ENCODE measurements at regions not wholly inside any gene's neighbourhood (a gene's known extent, or its start where the extent isn't known, plus 50 kb on each side); places are given as distances from the start of the nearest gene placed in this dataset.

DNA sequence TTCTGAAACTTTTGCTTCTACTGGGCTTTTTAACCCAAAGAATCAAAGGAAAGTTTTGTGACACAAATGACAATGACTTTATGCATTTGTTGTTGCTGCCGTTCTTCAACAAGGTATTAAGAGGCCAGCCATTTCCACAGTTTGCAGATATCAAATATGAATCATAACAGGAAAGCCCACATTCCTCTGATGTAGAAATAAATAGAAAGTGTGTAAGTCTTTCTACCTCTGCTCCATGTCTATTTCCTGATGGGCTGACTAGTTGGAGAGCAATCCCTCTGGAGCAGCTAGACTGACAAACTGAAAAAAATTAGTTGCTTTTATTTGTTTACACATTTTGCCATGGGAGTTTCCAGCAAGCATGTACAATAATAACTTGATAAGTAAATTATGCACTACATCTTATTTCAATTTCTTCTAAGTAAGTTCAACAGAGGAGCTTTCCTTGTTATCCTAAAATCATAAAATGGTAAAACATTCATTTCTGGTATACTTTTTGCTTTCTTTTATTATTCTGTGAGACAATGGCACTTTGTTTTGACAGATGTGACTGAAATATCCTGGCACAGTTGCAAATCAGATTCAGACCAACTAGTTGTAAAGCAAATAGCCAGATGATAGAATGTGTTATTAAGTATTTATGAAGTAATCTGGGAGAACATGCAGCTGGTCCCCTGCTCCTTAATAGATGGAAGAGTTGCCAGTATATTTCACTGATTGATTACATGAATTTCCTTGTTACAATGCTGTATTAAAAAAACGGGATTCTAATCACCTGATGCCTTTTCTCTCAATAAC, 266.7 kb downstream of the METTL4 start:
- H3K4me1 ChIP-seq (ENCODE audit: insufficient read depth, low read length), result peaks cover 24% of the 10 kb centered on the region
- no peak overlapping the region for H3K27ac Mint-ChIP-seq (ENCODE audit: unreplicated experiment)
- FAIRE-seq (peak; percentile 92), DNase-seq (ENCODE audit: low read depth) (peak; percentile 20)
- H2AFZ ChIP-seq (ENCODE audit: low read depth, low read length), result no peak overlapping the region
- H3K4me2 ChIP-seq (ENCODE audit: low read length), result peak overlapping the region; percentile 24
- H3K27me3 ChIP-seq (ENCODE audit: insufficient read depth, low read length), result no peaks in the 10 kb centered on the region
- H3K4me3 Mint-ChIP-seq (ENCODE audit: unreplicated experiment), result no peak overlapping the region
- no peaks in the 10 kb centered on the region for H3K79me2 ChIP-seq (ENCODE audit: insufficient read depth, low read length)
- peaks cover 15% of the 10 kb centered on the region for H3K4me1 Mint-ChIP-seq (ENCODE audit: low read depth, unreplicated experiment)
- no peak overlapping the region for H3K9ac ChIP-seq (ENCODE audit: low read length)
- H4K20me1 ChIP-seq (ENCODE audit: insufficient read depth, low read length), result no peaks in the 10 kb centered on the region
- no peak overlapping the region for H3K4me3 ChIP-seq (ENCODE audit: insufficient read depth, low read depth, low read length)
- no peaks in the 10 kb centered on the region for H3K36me3 Mint-ChIP-seq (ENCODE audit: low read depth, unreplicated experiment)
- H3K36me3 ChIP-seq (ENCODE audit: insufficient read depth, low read length), result no peaks in the 10 kb centered on the region
- no peaks in the 10 kb centered on the region for H3K27me3 Mint-ChIP-seq (ENCODE audit: low read depth, unreplicated experiment)
- peaks cover 6% of the 10 kb centered on the region for H3K9me3 Mint-ChIP-seq (ENCODE audit: unreplicated experiment)
- TF ChIP-seq EZH2 (IDR thresholded peaks at IDR 0.05; ENCODE audit: insufficient read depth, low read length), result no peak
- TF ChIP-seq, protein P1, sequence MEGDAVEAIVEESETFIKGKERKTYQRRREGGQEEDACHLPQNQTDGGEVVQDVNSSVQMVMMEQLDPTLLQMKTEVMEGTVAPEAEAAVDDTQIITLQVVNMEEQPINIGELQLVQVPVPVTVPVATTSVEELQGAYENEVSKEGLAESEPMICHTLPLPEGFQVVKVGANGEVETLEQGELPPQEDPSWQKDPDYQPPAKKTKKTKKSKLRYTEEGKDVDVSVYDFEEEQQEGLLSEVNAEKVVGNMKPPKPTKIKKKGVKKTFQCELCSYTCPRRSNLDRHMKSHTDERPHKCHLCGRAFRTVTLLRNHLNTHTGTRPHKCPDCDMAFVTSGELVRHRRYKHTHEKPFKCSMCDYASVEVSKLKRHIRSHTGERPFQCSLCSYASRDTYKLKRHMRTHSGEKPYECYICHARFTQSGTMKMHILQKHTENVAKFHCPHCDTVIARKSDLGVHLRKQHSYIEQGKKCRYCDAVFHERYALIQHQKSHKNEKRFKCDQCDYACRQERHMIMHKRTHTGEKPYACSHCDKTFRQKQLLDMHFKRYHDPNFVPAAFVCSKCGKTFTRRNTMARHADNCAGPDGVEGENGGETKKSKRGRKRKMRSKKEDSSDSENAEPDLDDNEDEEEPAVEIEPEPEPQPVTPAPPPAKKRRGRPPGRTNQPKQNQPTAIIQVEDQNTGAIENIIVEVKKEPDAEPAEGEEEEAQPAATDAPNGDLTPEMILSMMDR (IDR thresholded peaks at IDR 0.05; ENCODE audit: insufficient read depth, low read depth, low read length), result no peak
- H3K9me3 ChIP-seq (ENCODE audit: insufficient read depth, low read depth, low read length), result no peaks in the 10 kb centered on the region
- no peak overlapping the region for H3K27ac ChIP-seq (ENCODE audit: low read depth, low read length)

DNA sequence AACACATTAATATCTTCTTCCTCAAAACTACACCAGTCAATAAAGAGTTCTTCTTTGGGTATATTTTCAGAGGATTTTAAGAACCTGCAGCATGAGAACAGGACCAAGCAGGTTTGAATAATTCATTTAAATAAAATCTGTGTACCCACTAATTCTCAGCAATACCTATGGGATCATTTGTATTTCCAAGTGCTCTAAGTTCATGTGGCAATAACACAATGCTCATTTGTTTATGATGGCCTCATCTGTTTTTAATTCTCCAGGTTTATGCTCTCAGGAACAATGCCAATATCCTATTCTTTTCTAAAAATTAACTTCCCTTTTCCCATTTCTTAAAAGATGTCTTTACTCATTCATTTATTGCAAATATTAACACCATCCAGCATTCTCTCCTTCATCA, 264.7 kb downstream of the METTL4 start:
- Histone ChIP-seq H3K4me2 (ENCODE audit: low read length) (no peak overlapping the region), H3K27me3 (ENCODE audit: insufficient read depth, low read length) (no peaks in the 10 kb centered on the region), H3K79me2 (ENCODE audit: insufficient read depth, low read length) (no peaks in the 10 kb centered on the region), H3K4me1 (ENCODE audit: insufficient read depth, low read length) (peaks cover 24% of the 10 kb centered on the region), H3K36me3 (ENCODE audit: insufficient read depth, low read length) (no peaks in the 10 kb centered on the region), H4K20me1 (ENCODE audit: insufficient read depth, low read length) (no peaks in the 10 kb centered on the region), H3K9ac (ENCODE audit: low read length) (no peak overlapping the region), H2AFZ (ENCODE audit: low read depth, low read length) (no peak overlapping the region), H3K4me3 (ENCODE audit: insufficient read depth, low read depth, low read length) (no peak overlapping the region), H3K27ac (ENCODE audit: low read depth, low read length) (no peak overlapping the region), H3K9me3 (ENCODE audit: insufficient read depth, low read depth, low read length) (no peaks in the 10 kb centered on the region)
- DNase-seq (ENCODE audit: low read depth) (no peak), FAIRE-seq (no peak)
- Mint-ChIP-seq H3K4me1 (ENCODE audit: low read depth, unreplicated experiment) (peaks cover 15% of the 10 kb centered on the region), H3K9me3 (ENCODE audit: unreplicated experiment) (peaks cover 6% of the 10 kb centered on the region), H3K27ac (ENCODE audit: unreplicated experiment) (no peak overlapping the region), H3K36me3 (ENCODE audit: low read depth, unreplicated experiment) (no peaks in the 10 kb centered on the region), H3K4me3 (ENCODE audit: unreplicated experiment) (no peak overlapping the region), H3K27me3 (ENCODE audit: low read depth, unreplicated experiment) (no peaks in the 10 kb centered on the region)
- no peak for TF ChIP-seq EZH2 (IDR thresholded peaks at IDR 0.05; ENCODE audit: insufficient read depth, low read length)
- TF ChIP-seq, protein P1 (IDR thresholded peaks at IDR 0.05; ENCODE audit: insufficient read depth, low read depth, low read length), result no peak

DNA sequence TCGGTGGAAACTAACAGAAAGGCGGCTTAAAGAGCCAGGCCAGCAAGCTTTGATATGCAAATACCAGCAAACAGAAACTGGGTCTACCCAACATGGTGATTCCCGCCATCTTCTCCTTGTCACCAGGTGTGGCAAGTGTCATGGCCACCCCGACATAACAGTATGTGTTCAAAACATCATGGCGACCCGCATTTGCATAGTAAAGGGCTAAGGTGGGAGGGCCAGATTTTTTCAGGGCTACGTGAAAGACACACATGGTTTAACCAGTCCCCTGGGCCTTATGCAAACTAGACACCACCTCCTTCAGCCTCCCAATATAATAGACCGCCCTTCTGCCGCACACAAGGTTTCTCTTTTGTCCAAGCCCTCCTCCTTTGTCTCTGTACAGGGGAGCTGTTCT, 260.4 kb downstream of the METTL4 start:
- Histone ChIP-seq H3K79me2 (ENCODE audit: insufficient read depth, low read length) (no peaks in the 10 kb centered on the region), H3K4me1 (ENCODE audit: insufficient read depth, low read length) (no peaks in the 10 kb centered on the region), H2AFZ (ENCODE audit: low read depth, low read length) (no peak overlapping the region), H3K9me3 (ENCODE audit: insufficient read depth, low read depth, low read length) (no peaks in the 10 kb centered on the region), H3K36me3 (ENCODE audit: insufficient read depth, low read length) (no peaks in the 10 kb centered on the region), H3K27me3 (ENCODE audit: insufficient read depth, low read length) (no peaks in the 10 kb centered on the region), H4K20me1 (ENCODE audit: insufficient read depth, low read length) (no peaks in the 10 kb centered on the region), H3K4me2 (ENCODE audit: low read length) (no peak overlapping the region), H3K27ac (ENCODE audit: low read depth, low read length) (no peak overlapping the region), H3K4me3 (ENCODE audit: insufficient read depth, low read depth, low read length) (no peak overlapping the region), H3K9ac (ENCODE audit: low read length) (no peak overlapping the region)
- DNase-seq (ENCODE audit: low read depth) (no peak), FAIRE-seq (no peak)
- H3K9me3 Mint-ChIP-seq (ENCODE audit: unreplicated experiment), result peaks cover 6% of the 10 kb centered on the region
- no peak overlapping the region for H3K4me3 Mint-ChIP-seq (ENCODE audit: unreplicated experiment)
- H3K36me3 Mint-ChIP-seq (ENCODE audit: low read depth, unreplicated experiment), result no peaks in the 10 kb centered on the region
- H3K4me1 Mint-ChIP-seq (ENCODE audit: low read depth, unreplicated experiment), result no peaks in the 10 kb centered on the region
- no peak overlapping the region for H3K27ac Mint-ChIP-seq (ENCODE audit: unreplicated experiment)
- TF ChIP-seq, protein P1 (IDR thresholded peaks at IDR 0.05; ENCODE audit: insufficient read depth, low read depth, low read length), result no peak
- TF ChIP-seq EZH2 (IDR thresholded peaks at IDR 0.05; ENCODE audit: insufficient read depth, low read length), result no peak
- no peaks in the 10 kb centered on the region for H3K27me3 Mint-ChIP-seq (ENCODE audit: low read depth, unreplicated experiment)

All from astrocyte (in vitro differentiated cells and primary cell).